ENCODE measurements at regions not wholly inside any gene's neighbourhood (a gene's known extent, or its start where the extent isn't known, plus 50 kb on each side); places are given as distances from the start of the nearest gene placed in this dataset.

DNA sequence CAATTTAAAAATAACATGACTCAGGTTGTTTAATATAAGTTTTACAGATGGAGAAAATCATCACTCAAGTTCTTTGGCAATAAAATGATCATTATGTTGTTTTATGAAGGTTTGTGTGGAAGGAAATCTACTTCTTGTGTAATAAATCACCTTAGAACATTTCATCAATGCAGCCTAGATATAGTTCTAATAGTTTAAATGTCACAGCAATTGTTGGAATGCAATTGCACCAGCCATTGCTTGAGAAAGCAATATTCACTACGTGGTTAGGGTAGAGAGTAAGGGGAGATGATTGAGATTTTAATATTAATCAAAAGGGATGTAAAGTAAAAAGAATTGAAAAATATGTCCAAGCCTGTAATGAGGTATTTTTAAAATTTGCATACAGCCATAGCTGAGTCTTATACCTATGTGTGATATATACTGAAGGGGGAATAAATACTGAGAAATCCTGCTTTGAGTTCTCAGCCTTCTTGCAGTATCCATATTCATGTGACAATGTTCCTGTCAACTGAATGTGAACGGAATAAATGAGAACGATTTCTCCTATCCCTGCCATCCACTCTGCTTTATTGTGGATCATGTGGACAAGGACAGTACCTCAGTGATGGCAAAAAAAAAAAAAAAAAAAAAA, 257.9 kb downstream of the OTOL1 start:
- TF ChIP-seq, protein P1, sequence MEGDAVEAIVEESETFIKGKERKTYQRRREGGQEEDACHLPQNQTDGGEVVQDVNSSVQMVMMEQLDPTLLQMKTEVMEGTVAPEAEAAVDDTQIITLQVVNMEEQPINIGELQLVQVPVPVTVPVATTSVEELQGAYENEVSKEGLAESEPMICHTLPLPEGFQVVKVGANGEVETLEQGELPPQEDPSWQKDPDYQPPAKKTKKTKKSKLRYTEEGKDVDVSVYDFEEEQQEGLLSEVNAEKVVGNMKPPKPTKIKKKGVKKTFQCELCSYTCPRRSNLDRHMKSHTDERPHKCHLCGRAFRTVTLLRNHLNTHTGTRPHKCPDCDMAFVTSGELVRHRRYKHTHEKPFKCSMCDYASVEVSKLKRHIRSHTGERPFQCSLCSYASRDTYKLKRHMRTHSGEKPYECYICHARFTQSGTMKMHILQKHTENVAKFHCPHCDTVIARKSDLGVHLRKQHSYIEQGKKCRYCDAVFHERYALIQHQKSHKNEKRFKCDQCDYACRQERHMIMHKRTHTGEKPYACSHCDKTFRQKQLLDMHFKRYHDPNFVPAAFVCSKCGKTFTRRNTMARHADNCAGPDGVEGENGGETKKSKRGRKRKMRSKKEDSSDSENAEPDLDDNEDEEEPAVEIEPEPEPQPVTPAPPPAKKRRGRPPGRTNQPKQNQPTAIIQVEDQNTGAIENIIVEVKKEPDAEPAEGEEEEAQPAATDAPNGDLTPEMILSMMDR (conservative IDR thresholded peaks at IDR 0.05; ENCODE audit: low read length) = no peak
- no peak for TF ChIP-seq EZH2phosphoT487 (IDR thresholded peaks at IDR 0.05; ENCODE audit: borderline replicate concordance)

Measured in Loucy (cell line).